ENCODE measurements at regions not wholly inside any gene's neighbourhood (a gene's known extent, or its start where the extent isn't known, plus 50 kb on each side); places are given as distances from the start of the nearest gene placed in this dataset.

DNA sequence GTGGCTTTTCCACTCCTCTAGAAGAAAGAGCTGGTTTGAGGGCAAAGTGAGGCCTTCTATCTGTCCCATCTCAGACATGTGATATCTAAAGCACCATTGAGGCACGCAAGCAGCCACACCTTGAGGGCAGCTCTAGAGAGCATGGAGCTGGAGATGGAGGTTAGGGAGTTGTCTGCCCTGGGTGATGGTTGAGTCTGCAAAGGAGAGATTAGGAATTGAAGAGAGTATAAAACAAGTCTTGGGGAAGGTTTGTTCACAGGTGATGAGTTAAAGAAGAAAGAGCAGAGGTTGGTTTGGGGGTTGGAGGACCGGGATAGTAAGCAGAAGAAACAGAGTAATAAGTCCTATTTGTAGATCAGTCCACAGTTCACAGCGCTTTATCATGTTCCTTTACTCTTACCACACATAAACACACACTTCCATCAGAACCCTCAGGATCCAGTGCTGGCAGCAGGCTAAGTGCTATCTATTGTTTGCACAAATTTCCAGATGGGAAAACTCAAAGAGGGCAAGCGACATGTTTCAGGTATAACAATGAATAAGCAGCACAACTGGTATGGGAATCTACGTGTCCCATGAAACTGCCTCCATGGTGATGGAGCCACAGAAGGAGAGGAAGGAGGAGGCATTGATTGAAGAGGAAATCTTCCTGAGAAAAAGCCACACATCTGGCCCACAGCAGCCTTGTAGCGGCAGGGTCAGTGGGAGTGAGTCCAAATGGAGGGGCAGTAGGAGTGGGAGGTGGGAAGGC lies 65.8 kb downstream of the RASSF10 start:
- Histone ChIP-seq H3K4ac (replicated peaks; ENCODE audit: insufficient read length, low read depth, low read length) (no peak overlapping the region), H2AFZ (ENCODE audit: low read length) (no peak overlapping the region), H3K36me3 (ENCODE audit: control insufficient read depth in 2 of 4, insufficient read depth in 4 of 4, low read length in 3 of 4) (no peaks in the 10 kb centered on the region), H3K9me3 (ENCODE audit: insufficient read depth in 2 of 2, low read depth in 1 of 2, low read length in 1 of 2) (no peaks in the 10 kb centered on the region), H2BK120ac (replicated peaks; ENCODE audit: low read depth, low read length) (no peak overlapping the region), H3K79me2 (ENCODE audit: control insufficient read depth in 1 of 2, insufficient read depth in 2 of 2, low read length in 2 of 2) (no peaks in the 10 kb centered on the region), H3K4me3 (ENCODE audit: extremely low read depth in 1 of 4, insufficient read depth in 2 of 4, low read depth in 3 of 4, low read length in 4 of 4) (no peak overlapping the region), H2BK5ac (ENCODE audit: low read depth, low read length) (no peak overlapping the region), H2AK5ac (ENCODE audit: low read depth, low read length) (no peak overlapping the region), H3K4me2 (ENCODE audit: insufficient read depth in 1 of 2, low read depth in 2 of 2, low read length in 2 of 2) (no peak overlapping the region), H3K18ac (ENCODE audit: extremely low read depth, low read length) (no peak overlapping the region), H2BK12ac (ENCODE audit: low read depth, low read length) (no peak overlapping the region), H3K27ac (ENCODE audit: low read depth, low read length) (no peak overlapping the region), H4K8ac (ENCODE audit: extremely low read depth, insufficient read depth, low read length) (no peak overlapping the region), H4K5ac (ENCODE audit: insufficient read length, low read depth, low read length) (no peak overlapping the region), H3K23ac (ENCODE audit: insufficient read length) (no peak overlapping the region), H3K27me3 (replicated peaks in 1 of 4; ENCODE audit: control insufficient read depth in 3 of 4, extremely low read depth in 1 of 4, insufficient read depth in 3 of 4, low read length in 3 of 4) (no peaks in the 10 kb centered on the region), H4K20me1 (replicated peaks in 1 of 2; ENCODE audit: control insufficient read depth in 1 of 2, insufficient read depth in 2 of 2, low read length in 2 of 2) (no peaks in the 10 kb centered on the region), H3K4me1 (replicated peaks in 1 of 4; ENCODE audit: control insufficient read depth in 3 of 4, insufficient read depth in 4 of 4, low read length in 3 of 4) (no peaks in the 10 kb centered on the region; a peak in 1 of 7 replicates), H2BK20ac (ENCODE audit: low read length) (no peak overlapping the region), H3K9ac (replicated peaks in 1 of 4; ENCODE audit: extremely low read depth in 1 of 4, low read depth in 3 of 4, low read length in 3 of 4) (no peak overlapping the region), H3K56ac (replicated peaks; ENCODE audit: insufficient read length, low read depth, low read length) (no peak overlapping the region), H3K23me2 (ENCODE audit: low read depth, low read length) (no peaks in the 10 kb centered on the region), H2BK15ac (ENCODE audit: low read length) (no peak overlapping the region), H3K14ac (ENCODE audit: insufficient read length) (no peak overlapping the region), H4K91ac (replicated peaks; ENCODE audit: insufficient read length, low read length) (no peak overlapping the region), H3K79me1 (ENCODE audit: low read depth, low read length) (no peaks in the 10 kb centered on the region)
- no peak for FAIRE-seq
- ChIA-PET POLR2A (ENCODE audit: partially characterized antibody) (no interaction called here), CTCF (ENCODE audit: partially characterized antibody) (interaction anchor here (1.7 kb wide), 1 partner anchor 111 kb away, joined by 4 read pairs; no protein-coding TSS in a partner anchor)
- no peak for DNase-seq (ENCODE audit: low read depth in 1 of 2, low spot score in 2 of 2)
- WGBS, 2 experiments (ENCODE audit: extremely low coverage in 1 of 2, insufficient coverage in 1 of 2, insufficient read length in 1 of 2, insufficient replicate concordance in 2 of 2, low coverage in 1 of 2, low lambda C conversion rate in 2 of 2, missing lambda C conversion rate in 1 of 2) = 85% methylated on average over 6 of the region's 6 CpGs; no CpG with 5 or more reads in 1 of the 2 experiments
- TF ChIP-seq TCF12 (IDR thresholded peaks at IDR 0.05; ENCODE audit: low read depth, low read length) (no peak), BCL11A (IDR thresholded peaks at IDR 0.05; ENCODE audit: low read depth in 2 of 2, low read length in 2 of 2) (no peak), ASH2L (IDR thresholded peaks at IDR 0.05; ENCODE audit: low read length) (no peak), NANOG (IDR thresholded peaks at IDR 0.05; ENCODE audit: insufficient read depth, low read depth, low read length, poor library complexity, severe bottlenecking) (no peak), HDAC2 (IDR thresholded peaks at IDR 0.05; ENCODE audit: borderline replicate concordance in 1 of 2, low read depth in 2 of 2, low read length in 2 of 2) (no peak), POLR2A (IDR thresholded peaks at IDR 0.05; ENCODE audit: control extremely low read depth in 1 of 2, low read depth in 2 of 2, low read length in 2 of 2) (no peak), SP1 (IDR thresholded peaks at IDR 0.05; ENCODE audit: low read depth, low read length) (no peak)
